ENCODE measurements at regions not wholly inside any gene's neighbourhood (a gene's known extent, or its start where the extent isn't known, plus 50 kb on each side); places are given as distances from the start of the nearest gene placed in this dataset.

GRCh38 chr14:42629553-42629952, 1022.9 kb downstream of the LRFN5 start:
- Histone ChIP-seq H3K4me3 (replicated peaks; ENCODE audit: low read depth, low read length) (no peak overlapping the region), H3K27me3 (replicated peaks; ENCODE audit: control insufficient read depth, insufficient read depth, low read length) (no peaks in the 10 kb centered on the region), H3K36me3 (ENCODE audit: control insufficient read depth, insufficient read depth, low read length) (no peaks in the 10 kb centered on the region)
- no peak for TF ChIP-seq CTCF (IDR thresholded peaks at IDR 0.05; ENCODE audit: insufficient read depth, low read length, poor library complexity, severe bottlenecking)
- DNase-seq (ENCODE audit: extremely low read depth, insufficient read length) = no peak

- no peaks in the 10 kb centered on the region for H3K36me3 ChIP-seq (ENCODE audit: control insufficient read depth, insufficient read depth, low read length)
- no peaks in the 10 kb centered on the region for H3K27me3 ChIP-seq (replicated peaks; ENCODE audit: control insufficient read depth, insufficient read depth, low read length)
- H3K4me3 ChIP-seq (replicated peaks; ENCODE audit: low read depth, low read length) = no peak overlapping the region
- TF ChIP-seq CTCF (IDR thresholded peaks at IDR 0.05; ENCODE audit: insufficient read depth, low read length, poor library complexity, severe bottlenecking) = no peak
- no peak for DNase-seq (ENCODE audit: extremely low read depth, insufficient read length)
These were observed 1021.9 kb downstream of the LRFN5 start for GRCh38 chr14:42628602-42629001.

GRCh38 chr14:42626986-42627385, 1020.3 kb downstream of the LRFN5 start:
- DNase-seq (ENCODE audit: extremely low read depth, insufficient read length) = no peak
- Histone ChIP-seq H3K4me3 (replicated peaks; ENCODE audit: low read depth, low read length) (no peak overlapping the region), H3K36me3 (ENCODE audit: control insufficient read depth, insufficient read depth, low read length) (no peaks in the 10 kb centered on the region), H3K27me3 (replicated peaks; ENCODE audit: control insufficient read depth, insufficient read depth, low read length) (no peaks in the 10 kb centered on the region)
- TF ChIP-seq CTCF (IDR thresholded peaks at IDR 0.05; ENCODE audit: insufficient read depth, low read length, poor library complexity, severe bottlenecking) = no peak

GRCh38 chr14:42624980-42625761, 1018.5 kb downstream of the LRFN5 start:
- no peak for DNase-seq (ENCODE audit: extremely low read depth, insufficient read length)
- H3K4me3 ChIP-seq (replicated peaks; ENCODE audit: low read depth, low read length) = no peak overlapping the region
- TF ChIP-seq CTCF (IDR thresholded peaks at IDR 0.05; ENCODE audit: insufficient read depth, low read length, poor library complexity, severe bottlenecking) = no peak

GRCh38 chr14:42617005-42617404, 1010.3 kb downstream of the LRFN5 start:
- H3K36me3 ChIP-seq (ENCODE audit: control insufficient read depth, insufficient read depth, low read length) = no peaks in the 10 kb centered on the region
- no peak for TF ChIP-seq CTCF (IDR thresholded peaks at IDR 0.05; ENCODE audit: insufficient read depth, low read length, poor library complexity, severe bottlenecking)
- no peak for DNase-seq (ENCODE audit: extremely low read depth, insufficient read length)
- no peaks in the 10 kb centered on the region for H3K27me3 ChIP-seq (replicated peaks; ENCODE audit: control insufficient read depth, insufficient read depth, low read length)
- no peak overlapping the region for H3K4me3 ChIP-seq (replicated peaks; ENCODE audit: low read depth, low read length)

More at GRCh38 chr14:42624980-42625761, 1018.5 kb downstream of the LRFN5 start:
- no peaks in the 10 kb centered on the region for H3K27me3 ChIP-seq (replicated peaks; ENCODE audit: control insufficient read depth, insufficient read depth, low read length)
- no peaks in the 10 kb centered on the region for H3K36me3 ChIP-seq (ENCODE audit: control insufficient read depth, insufficient read depth, low read length)

Data from GM06990 (cell line).